ENCODE measurements at regions not wholly inside any gene's neighbourhood (a gene's known extent, or its start where the extent isn't known, plus 50 kb on each side); places are given as distances from the start of the nearest gene placed in this dataset.

GRCh38 chr1:189786761-189787160 lies 690.9 kb downstream of the BRINP3 start:
- Histone ChIP-seq H3K27me3 (ENCODE audit: insufficient read depth, low read length) (no peaks in the 10 kb centered on the region), H3K9ac (ENCODE audit: low read length) (no peak overlapping the region), H3K27ac (ENCODE audit: low read depth, low read length, poor library complexity, severe bottlenecking) (no peak overlapping the region), H3K4me2 (ENCODE audit: low read length) (no peak overlapping the region), H3K9me2 (ENCODE audit: low read depth, low read length) (no peaks in the 10 kb centered on the region), H3K36me3 (ENCODE audit: insufficient read depth, low read length) (no peaks in the 10 kb centered on the region), H3F3A (ENCODE audit: insufficient read depth, low read length) (no peaks in the 10 kb centered on the region), H2AFZ (ENCODE audit: low read length) (no peak overlapping the region), H4K20me1 (ENCODE audit: insufficient read depth, low read length) (no peaks in the 10 kb centered on the region), H3K9me3 (ENCODE audit: low read length) (no peaks in the 10 kb centered on the region), H3K79me2 (ENCODE audit: insufficient read depth, low read length) (no peaks in the 10 kb centered on the region), H3K4me3 (ENCODE audit: low read depth, low read length, poor library complexity, severe bottlenecking) (no peak overlapping the region), H3K4me1 (ENCODE audit: insufficient read depth, low read length, severe bottlenecking) (no peaks in the 10 kb centered on the region)
- TF ChIP-seq CTCF (IDR thresholded peaks at IDR 0.05; ENCODE audit: low read length), result no peak

GRCh38 chr1:189787201-189787600 lies 690.5 kb downstream of the BRINP3 start:
- no peaks in the 10 kb centered on the region for H3K27me3 ChIP-seq (ENCODE audit: insufficient read depth, low read length)
- H3K4me3 ChIP-seq (ENCODE audit: low read depth, low read length, poor library complexity, severe bottlenecking), result no peak overlapping the region
- no peaks in the 10 kb centered on the region for H4K20me1 ChIP-seq (ENCODE audit: insufficient read depth, low read length)
- H3K4me1 ChIP-seq (ENCODE audit: insufficient read depth, low read length, severe bottlenecking), result no peaks in the 10 kb centered on the region
- no peaks in the 10 kb centered on the region for H3K36me3 ChIP-seq (ENCODE audit: insufficient read depth, low read length)
- no peaks in the 10 kb centered on the region for H3K9me2 ChIP-seq (ENCODE audit: low read depth, low read length)
- H3F3A ChIP-seq (ENCODE audit: insufficient read depth, low read length), result no peaks in the 10 kb centered on the region
- H3K79me2 ChIP-seq (ENCODE audit: insufficient read depth, low read length), result no peaks in the 10 kb centered on the region
- H2AFZ ChIP-seq (ENCODE audit: low read length), result no peak overlapping the region
- H3K4me2 ChIP-seq (ENCODE audit: low read length), result no peak overlapping the region
- H3K27ac ChIP-seq (ENCODE audit: low read depth, low read length, poor library complexity, severe bottlenecking), result no peak overlapping the region
- no peaks in the 10 kb centered on the region for H3K9me3 ChIP-seq (ENCODE audit: low read length)
- H3K9ac ChIP-seq (ENCODE audit: low read length), result no peak overlapping the region
- TF ChIP-seq CTCF (IDR thresholded peaks at IDR 0.05; ENCODE audit: low read length) (no peak), EZH2 (IDR thresholded peaks at IDR 0.05; ENCODE audit: borderline replicate concordance, low read length) (no peak)

GRCh38 chr1:189790335-189790734 lies 687.3 kb downstream of the BRINP3 start:
- H2AFZ ChIP-seq (ENCODE audit: low read length), result no peak overlapping the region
- H3K4me3 ChIP-seq (ENCODE audit: low read depth, low read length, poor library complexity, severe bottlenecking), result no peak overlapping the region
- H3K9me2 ChIP-seq (ENCODE audit: low read depth, low read length), result no peaks in the 10 kb centered on the region

More at GRCh38 chr1:189790335-189790734, 687.3 kb downstream of the BRINP3 start:
- no peak overlapping the region for H3K4me2 ChIP-seq (ENCODE audit: low read length)
- no peak overlapping the region for H3K27ac ChIP-seq (ENCODE audit: low read depth, low read length, poor library complexity, severe bottlenecking)
- no peaks in the 10 kb centered on the region for H3K79me2 ChIP-seq (ENCODE audit: insufficient read depth, low read length)
- TF ChIP-seq EZH2 (IDR thresholded peaks at IDR 0.05; ENCODE audit: borderline replicate concordance, low read length), result no peak
- no peak for TF ChIP-seq CTCF (IDR thresholded peaks at IDR 0.05; ENCODE audit: low read length)
- H3K36me3 ChIP-seq (ENCODE audit: insufficient read depth, low read length), result no peaks in the 10 kb centered on the region
- no peaks in the 10 kb centered on the region for H3F3A ChIP-seq (ENCODE audit: insufficient read depth, low read length)
- no peaks in the 10 kb centered on the region for H3K27me3 ChIP-seq (ENCODE audit: insufficient read depth, low read length)
- H4K20me1 ChIP-seq (ENCODE audit: insufficient read depth, low read length), result no peaks in the 10 kb centered on the region
- no peaks in the 10 kb centered on the region for H3K4me1 ChIP-seq (ENCODE audit: insufficient read depth, low read length, severe bottlenecking)
- no peaks in the 10 kb centered on the region for H3K9me3 ChIP-seq (ENCODE audit: low read length)
- no peak overlapping the region for H3K9ac ChIP-seq (ENCODE audit: low read length)
